GM18907 (cell line): ENCODE measurements at regions not wholly inside any gene's neighbourhood (a gene's known extent, or its start where the extent isn't known, plus 50 kb on each side); places are given as distances from the start of the nearest gene placed in this dataset.
"Not testable (repeated sequence)": the region's sequence is repeated elsewhere in the genome, so short reads cannot be mapped to it uniquely, and the experiment has no call there.

Experiments
- ATAC-seq: cut with Tn5 transposase; IDR thresholded peaks from one replicate; pipeline ENCODE4 v1.9.1; 2021; ENCODE audit warnings: mild to moderate bottlenecking, moderate library complexity; ENCODE audit not compliant: unreplicated experiment

DNA sequence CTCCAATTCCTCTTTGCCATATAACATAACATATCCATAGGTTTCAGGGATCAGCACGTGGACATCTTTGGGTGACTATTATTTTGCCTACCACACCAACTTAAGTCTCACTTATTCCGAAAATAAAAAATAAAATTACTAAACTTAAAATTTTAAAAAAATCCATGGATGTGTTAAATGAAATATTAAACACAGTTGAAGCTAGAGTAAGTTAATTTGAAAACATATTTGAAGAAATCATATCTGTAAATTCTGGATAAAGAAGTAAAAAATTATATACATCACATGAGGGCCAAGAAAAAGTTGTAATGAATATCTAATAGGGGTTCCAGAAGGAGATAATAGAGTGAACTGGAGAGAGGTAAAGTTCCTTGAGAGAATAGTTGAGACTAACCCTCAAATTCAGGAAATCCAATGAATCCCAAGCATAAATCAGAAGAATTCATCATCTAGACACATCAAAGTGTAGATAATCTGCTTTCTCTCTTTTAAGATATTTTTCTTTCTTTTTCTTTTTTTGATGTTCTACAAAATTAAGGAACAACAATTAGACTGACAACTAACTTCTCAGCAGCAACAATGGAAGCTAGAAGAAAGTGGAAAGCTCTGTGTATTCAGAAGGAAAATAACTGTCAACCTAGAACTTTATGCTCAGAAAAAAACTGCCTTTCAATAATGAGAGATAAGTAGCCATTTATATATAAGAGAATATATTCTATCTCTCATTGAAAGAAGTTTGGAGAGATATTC is 147.4 kb downstream of the ABHD5 start:
- no peak for ATAC-seq

DNA sequence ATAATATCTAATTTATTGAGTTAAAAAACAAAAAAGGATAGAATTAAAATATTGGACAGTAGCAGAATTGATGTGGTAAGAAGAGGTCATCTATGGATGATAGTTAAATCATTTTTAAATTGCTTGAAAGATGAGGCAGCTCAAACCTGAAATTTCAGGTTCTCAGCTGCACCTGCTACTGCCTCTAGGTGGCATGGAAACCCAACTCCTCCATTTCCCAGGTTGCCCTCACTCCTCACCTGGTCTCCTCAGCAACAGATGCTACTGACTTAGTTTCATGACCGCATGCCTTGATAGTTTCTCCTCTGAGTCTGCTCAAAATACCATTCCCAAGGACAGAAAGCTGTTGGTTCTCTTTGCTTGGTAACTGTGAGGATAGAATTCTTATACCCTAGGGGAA is 148.1 kb downstream of the ABHD5 start:
- ATAC-seq, result no peak

DNA sequence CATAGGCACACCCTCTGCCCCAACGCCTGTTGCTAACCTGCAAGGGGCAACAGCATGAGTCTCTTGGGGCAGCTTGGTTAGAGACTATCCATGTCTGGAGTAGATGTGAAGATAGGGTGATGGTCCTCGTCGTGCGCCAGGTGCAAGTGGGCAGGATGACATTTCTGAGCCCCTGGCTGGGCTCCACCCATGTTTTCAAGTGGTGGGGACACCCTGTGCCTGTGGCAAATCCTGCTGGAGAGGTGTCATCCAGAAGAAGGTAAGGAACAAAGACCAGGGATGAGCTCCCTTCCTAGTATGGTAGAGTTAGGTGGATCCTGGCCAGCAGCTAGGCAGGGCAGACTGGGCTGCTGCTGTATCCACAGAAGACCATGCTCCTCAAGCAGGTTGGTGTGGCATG is 152.6 kb downstream of the ABHD5 start:
- ATAC-seq, result no peak

DNA sequence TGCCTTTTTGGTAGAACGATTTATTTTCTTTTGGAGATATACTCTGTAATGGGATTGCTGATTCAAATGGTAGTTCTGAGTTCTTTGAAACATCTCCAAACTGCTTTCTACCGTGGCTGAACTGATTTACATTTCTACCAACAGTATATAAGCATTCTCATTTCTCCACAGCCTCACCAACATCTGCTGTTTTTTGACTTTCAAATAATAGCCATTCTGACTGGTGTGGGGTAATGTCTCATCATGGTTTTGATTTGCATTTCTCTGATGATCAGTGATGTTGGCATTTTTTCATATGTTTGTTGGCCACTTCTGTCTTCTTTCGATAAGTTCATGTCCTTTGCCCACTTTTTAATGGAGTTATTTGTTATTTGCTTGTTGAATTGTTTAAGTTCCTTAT is 154.0 kb downstream of the ABHD5 start:
- ATAC-seq, result no peak

DNA sequence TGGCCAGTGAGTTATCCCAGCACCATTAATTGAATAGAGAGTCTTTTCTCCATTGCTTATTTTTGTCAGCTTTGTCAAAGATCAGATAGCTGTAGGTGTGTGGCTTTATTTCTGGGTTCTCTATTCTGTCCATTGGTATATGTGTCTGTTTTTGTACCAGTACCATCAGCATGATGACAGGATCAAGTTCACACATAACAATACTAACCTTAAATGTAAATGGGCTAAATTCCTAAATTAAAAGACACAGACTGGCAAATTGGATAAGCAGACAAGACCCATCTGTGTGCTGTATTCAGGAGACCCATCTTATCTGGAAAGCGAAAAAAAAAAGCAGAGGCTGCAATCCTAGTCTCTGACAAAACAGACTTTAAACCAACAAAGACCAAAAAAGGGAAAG is 154.8 kb downstream of the ABHD5 start:
- ATAC-seq, result not testable (repeated sequence)

DNA sequence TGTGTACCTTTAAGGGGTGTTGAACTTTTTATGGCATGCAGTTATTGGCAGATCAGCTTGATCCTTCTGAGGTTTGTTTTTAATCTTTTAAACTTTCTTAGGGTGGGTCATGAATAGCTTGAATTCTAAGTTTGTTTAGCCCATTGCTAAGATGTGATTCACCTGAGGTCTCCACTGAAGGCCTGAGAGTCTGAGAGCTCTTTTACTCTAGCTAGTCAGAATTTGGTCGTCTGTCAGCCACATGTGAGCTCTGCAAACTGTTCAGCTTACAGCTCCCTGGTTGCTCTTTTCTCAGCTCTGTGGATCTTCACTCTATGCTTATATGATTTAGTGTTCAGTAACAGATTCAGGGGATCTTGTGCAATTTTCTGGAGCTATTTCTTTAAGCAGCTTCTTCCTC is 161.3 kb downstream of the ABHD5 start:
- ATAC-seq, result no peak

DNA sequence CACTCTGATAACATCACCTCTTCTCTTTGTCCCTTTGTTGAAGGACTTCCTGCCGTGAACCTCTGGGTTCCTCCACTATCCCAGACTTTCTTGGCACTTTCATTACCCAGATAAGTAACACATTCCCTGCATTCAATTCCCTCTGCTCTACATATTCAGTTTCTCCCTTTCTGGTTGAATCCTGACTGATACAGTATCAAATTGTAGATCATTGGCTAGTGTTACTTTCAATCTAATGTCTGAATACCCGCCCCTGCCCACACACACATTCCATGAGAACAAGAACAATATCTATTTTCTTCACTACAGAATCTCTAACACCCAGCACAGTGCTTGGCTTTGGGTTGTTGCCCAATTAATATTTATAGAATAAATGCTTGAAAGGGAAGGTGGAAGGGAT is 163.5 kb downstream of the ABHD5 start:
- no peak for ATAC-seq

DNA sequence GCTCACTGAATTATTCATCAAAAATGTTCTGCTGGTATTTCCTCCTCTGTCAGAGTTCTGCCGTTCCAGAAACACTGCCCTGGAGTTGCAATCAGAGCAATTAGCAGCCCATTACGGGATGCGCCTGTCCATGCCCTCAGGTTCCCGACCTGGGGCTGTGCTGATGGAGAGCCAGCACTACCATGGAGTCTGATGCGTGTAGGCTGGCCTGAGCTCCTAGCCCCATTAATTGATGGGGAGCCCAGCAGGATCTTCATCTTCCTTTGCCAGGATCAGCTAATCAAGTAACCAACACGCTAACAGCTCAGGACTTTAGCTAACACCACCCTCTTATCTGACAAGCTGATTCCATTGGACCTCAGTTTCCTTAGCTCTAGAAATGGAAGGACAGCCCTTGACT is 164.2 kb downstream of the ABHD5 start:
- ATAC-seq, result no peak

DNA sequence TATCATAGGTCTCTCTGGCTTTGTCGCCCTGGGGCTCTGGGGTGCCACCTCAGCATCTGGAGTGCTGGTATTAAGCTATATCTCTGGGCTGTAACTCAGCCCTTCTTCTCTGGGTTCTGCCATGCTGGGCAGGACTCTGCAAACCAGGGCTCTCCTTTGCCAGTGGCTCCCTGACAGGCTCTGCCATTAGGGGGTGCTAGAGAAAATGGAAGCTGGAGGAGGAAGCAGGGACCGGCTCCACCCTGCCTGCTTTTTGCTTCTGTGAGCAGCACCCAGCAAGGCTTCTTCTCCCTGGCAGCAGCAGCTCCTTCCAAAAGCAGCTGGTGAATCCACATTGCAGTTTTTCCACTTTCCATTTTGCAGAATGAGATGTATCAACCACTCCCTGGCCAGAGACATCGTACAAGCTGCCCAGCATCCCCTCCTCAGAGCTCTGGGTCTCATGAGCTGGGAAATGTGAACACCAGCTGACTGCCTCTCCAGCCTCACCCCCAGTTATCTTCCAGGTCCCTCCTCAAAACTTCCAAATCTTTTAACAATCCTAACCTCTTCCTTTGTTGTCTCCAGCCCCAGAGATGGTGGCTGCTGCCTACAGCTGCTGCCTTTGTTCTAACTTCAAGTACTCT is 165.0 kb downstream of the ABHD5 start:
- ATAC-seq, result no peak

DNA sequence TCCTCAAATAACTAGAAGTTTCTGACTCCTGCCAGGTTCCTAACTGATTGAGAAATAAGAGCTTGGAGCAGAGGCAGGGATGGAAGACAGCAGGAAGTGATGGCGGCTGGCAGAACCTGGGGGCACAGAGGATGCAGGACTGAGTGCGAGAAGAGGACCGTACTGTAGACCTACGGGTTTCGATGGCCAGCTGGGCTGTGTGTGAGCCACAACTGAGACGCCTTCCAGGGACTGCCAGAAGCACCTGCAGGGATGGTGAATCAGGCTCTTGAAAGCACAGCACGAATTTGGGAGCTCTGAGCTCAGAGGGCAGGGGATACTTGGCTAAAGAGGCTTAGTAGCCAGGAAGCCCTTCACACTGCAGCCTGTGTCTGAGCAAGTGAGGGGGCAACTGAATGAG is 165.6 kb downstream of the ABHD5 start:
- ATAC-seq, result no peak

DNA sequence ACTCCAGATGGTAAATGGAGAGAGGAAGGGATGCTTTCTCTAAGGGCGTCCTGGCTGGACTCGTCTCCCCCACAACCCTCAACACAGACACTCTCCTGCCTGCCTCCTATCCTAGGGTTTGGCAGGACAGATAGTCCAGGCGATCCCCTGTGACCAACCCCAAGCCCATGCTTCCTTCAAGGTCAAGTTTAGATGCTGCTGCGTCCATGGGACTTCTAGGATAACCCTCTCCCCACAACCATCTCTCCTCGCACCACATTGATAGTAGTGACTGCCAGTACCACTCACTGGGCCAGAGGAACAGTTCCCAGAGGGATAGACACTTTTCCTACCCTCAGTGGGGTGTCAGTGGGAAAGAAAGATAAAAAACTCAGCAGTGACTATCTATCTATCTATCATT is 166.0 kb downstream of the ABHD5 start:
- no peak for ATAC-seq

DNA sequence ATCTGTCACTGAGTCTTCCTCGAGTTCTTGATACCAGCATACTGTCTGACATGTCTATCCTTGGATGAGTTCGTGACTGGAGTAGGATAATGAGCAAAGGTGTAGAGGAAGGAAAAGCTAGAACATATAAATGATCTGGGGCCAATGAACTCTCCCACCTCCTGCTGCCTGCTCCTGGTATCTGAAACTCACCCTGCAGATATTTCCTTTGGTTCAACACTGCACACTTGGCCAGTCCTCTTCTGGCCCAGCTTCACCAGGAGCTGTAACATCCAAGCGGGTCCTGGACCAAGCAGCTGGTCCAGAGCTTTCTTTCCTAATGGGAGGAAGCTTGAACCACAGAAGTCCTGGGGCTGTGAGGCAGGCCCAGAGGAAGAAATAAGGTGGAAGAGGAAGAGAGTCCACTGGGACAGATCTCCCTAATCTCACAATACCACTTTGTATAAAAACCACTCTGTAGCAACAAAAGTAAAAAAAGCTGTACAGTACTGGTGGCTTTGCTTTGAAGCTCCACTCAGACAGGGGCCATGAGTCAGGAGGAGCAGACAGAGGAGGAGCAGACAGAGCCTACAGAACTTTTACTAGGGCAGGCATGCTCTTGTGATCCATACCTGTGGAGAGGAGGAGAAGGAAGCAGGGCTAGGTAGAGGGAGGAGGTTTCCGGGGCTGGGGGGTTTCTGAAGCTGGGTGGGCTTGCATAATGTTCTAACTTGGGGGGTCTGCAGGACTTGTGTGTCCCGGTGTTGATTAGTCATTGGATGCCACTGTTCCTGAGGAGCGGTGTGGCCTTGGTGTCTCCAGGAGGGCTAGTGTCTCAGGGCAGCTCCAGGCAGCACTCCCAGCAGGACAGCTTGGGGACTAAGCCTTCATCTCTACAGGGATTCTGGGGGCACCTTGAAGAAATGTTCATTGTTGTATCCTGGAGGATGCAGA is 166.9 kb downstream of the ABHD5 start:
- no peak for ATAC-seq

DNA sequence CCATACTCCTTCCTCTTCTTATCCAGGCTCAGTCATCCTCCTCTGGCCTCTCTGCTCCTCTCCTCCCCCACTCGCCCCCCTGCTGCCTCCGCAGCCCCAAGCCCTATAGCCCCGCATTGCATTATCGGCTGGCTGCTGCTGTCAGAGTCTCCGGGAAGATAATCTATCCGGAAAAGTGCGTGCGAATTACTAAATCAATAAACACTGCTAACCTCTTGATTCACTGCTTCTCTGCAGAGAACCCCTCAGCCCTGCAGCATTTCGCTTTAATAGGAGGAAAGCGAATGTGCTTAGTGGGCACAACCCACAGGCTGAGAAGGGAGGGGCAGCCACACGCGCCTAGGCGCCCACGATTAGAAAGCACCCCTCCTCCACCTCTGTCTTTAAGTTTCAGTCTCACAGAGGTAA is 167.6 kb downstream of the ABHD5 start:
- ATAC-seq, result no peak

DNA sequence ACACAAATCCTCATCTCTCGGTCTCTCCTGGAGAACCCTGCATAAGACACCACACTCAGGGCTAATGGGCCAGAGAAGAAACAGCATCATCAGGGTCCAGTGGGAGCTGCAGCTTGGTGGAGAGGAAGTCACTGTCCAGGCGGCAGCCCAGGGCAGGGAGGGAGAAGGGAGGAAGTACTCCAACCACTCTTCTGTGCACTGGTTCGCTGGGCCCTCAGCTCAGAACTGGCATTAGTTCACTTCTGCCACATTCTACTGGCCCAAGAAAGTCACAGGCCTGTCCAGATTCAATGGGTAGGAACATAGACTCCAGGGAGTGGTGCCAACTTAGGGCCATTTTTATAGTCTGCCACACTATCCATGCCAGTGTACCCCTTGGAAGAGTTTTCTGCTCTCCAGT is 169.0 kb downstream of the ABHD5 start:
- no peak for ATAC-seq

DNA sequence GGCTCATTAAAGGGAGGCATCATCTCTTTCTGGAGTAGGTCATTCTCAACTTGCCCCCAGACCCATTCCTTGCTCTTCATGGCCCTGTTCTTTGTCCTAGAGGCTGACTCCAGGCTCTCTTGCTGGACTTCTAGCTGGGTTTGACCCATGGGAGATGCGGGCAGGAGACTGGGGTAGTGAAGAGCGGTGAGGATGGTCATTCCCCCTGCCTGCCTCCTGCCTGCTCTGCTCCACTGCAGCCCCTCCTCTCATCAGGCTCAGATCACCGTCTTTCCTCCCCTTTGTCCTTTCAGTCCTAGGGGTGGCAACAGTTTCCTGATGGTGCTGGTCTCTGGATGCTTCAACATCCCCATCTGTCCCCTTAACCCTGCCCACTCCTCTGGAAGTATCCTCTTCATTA is 170.9 kb downstream of the ABHD5 start:
- ATAC-seq, result no peak

DNA sequence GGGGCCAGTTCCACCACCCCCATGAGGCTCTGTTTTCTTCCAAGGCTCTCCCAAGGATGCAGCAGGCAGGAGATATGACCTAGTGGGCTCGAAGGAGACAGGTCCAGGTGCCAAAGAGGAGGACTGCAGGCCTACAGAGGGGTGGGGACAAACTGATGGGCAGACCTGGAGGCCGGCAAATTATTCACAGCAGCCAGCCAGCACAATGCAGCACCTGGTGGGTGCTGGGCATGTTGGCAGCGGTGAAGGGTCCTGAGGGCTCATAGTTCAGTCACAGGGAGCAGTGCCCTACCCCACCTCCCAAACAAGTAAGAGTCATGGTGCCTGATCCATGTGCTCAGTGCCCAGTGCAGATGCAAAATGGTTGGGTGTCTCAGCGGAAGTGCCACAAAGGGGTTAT is 171.7 kb downstream of the ABHD5 start:
- no peak for ATAC-seq

DNA sequence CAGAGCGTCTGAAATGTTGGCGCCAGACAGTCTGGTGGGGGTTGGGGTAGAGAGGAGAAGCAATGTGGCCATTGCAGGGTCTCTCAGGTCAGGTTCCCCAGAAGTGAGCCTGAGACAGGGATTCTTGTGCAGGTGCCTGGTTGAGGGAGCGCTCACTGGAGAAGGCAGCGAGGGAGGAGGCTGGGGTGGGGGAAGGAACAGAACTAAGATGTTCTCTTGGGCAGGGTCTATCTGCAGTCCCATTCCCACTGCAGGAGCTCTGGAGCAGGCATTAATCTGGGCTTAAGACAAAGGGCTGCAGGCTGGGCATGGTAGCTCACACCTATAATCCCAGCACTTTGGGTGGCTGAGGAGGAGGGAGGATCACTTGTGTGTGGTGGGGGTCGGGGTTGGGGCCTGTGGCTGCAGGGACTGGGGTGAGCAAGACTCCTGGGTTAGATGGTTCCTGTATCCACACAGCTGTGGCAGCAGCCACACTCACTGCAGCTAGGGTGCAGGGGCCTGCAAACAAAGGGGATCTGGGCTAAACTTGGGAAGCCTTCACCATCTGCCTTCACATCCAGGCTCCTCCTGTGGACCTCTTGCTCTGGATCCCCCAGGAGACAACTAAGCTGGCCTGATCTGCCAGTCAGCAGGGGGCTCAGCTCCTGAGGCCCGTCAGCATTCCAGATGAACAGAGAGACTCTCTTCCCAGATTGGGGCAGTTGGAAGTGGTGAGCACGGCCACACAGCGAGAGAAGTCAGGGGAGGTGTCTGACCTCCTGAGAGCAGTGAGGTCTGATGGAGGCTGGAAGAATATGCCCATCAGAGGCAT is 172.5 kb downstream of the ABHD5 start:
- no peak for ATAC-seq

DNA sequence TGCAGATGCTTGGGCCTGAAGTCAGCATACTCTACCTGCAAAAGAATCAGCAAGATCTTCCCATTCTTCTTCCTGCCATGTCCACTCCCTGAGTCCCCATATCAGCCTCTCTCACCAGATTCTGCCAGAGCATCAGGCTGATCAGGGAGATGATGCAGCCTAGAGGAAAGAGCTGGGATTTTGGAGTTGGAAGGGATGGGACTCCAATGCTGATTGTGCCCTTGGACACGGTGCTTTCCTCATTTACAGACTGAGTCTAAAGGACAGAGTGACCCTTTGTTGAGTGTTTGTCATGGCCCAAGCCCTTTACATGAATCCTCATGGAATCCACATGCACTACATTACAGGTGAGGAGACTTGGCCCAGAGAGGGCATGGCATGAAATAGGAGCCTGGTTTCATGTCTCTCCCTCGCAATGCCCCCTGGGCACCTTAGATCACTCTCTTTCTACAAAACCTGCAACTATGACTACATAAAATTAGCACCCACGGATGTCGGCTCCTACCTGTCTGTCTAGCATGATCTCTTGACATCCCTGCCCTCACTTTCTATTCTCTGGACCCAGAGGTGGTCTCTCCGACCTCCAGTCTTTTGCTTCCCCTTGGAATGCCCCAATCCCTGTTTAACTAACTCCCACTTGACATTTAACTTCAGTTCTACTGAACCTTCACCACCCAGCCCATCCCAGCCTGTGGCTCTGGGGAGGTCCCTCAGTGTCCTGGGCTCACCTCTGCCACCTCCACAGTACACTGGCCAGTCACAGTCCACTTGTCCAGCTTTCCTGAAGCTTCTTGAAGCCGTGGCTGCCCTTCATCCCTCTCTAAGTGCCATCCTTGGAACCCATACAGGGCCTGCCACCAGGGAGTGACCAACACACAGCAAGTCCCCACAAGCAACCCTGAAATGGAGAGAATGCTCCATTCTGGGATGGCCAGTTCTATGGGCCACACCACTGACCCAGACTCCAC is 173.5 kb downstream of the ABHD5 start:
- ATAC-seq, result no peak

DNA sequence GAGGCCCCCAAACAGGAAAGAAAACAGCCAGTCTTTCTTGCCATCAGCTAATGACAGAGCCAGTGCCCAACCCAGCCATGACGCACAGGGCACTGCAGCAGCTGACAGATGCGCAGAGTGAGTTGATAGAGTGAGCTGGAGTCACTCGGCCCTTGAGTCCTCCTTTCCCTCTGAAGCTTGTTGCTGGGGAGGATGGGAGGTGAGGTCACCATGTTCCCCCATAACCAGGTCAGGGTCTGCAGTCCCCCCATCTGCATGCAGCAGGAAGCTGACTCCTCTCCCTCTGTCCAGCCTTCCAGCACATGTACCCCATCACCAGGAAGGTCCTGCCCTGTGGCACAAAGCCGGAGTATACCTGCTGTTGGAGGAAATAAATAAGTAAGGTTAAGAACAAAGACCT is 174.6 kb downstream of the ABHD5 start:
- ATAC-seq, result no peak
